HepG2 (cell line): ENCODE measurements at regions not wholly inside any gene's neighbourhood (a gene's known extent, or its start where the extent isn't known, plus 50 kb on each side); places are given as distances from the start of the nearest gene placed in this dataset.

Experiments
- ATAC-seq: fragments of 200-7000 bp; cut with Tn5 transposase; 3 replicates; pipeline ENCODE4 v1.9.1; 2020; ENCODE audit warnings: mild to moderate bottlenecking, moderate library complexity
- BruUV-seq: library from RNA; stranded (reverse); fragments of 400-500 nt; replicated peaks from 2 replicates; lab custom pipeline; 2021; lab: Mats Ljungman, UMichigan
- CTCF ChIA-PET: fragments of 300-600 bp; formaldehyde crosslinking; extraction: SDS; loops from one replicate; lab custom pipeline; 2021; ENCODE audit warnings: low total read pairs, inconsistent platforms, low intra/inter-chr PET ratio; lab: Yijun Ruan, JAX
- POLR2A ChIA-PET: fragments of 350-600 bp; sonication (Branson Sonifier 250); formaldehyde crosslinking; loops from one replicate; lab custom pipeline; 2020; ENCODE audit warnings: antibody characterized with exemption, inconsistent platforms; lab: Yijun Ruan, JAX
- DNase-seq: peaks from one replicate; pipeline ENCODE4 v3.0.0-alpha.2; 2015; ENCODE audit warnings: low spot score
- FAIRE-seq: peaks from 3 replicates; lab custom pipeline; 2011; peaks lifted over from hg19 to GRCh38; lab: Jason Lieb, UNC
- H2AFZ ChIP-seq: one replicate; pipeline ENCODE4 v1.6.1; 2011; ENCODE audit warnings: low read length, inconsistent platforms
- H3K27ac ChIP-seq: fragments of 300-600 bp; 3 replicates; pipeline ENCODE4 v1.8.0; 2011; ENCODE audit warnings: mixed run types, mild to moderate bottlenecking, mixed read lengths, low read length, inconsistent platforms; ENCODE audit not compliant: insufficient read depth; ENCODE audit errors: extremely low read length
- H3K27me3 ChIP-seq, 2 experiments: fragments of 200-600 bp in 1 of 2; 2 replicates in 1 of 2; 3 replicates in 1 of 2; pipeline versions ENCODE4 v1.6.0 to v1.8.0; 2011; ENCODE audit warnings: low read length in 2 of 2, mild to moderate bottlenecking in 2 of 2, moderate library complexity in 2 of 2, inconsistent platforms in 1 of 2; ENCODE audit not compliant: insufficient read depth in 2 of 2, control insufficient read depth in 1 of 2
- H3K36me3 ChIP-seq, 2 experiments: fragments of 200-600 bp in 1 of 2; replicated peaks in 1 of 2; 2 replicates in 1 of 2; 3 replicates in 1 of 2; pipeline versions ENCODE4 v1.5.1 to v1.8.0; 2011; ENCODE audit warnings: low read length in 2 of 2, inconsistent platforms in 1 of 2; ENCODE audit not compliant: insufficient read depth in 2 of 2, control insufficient read depth in 1 of 2
- H3K4me1 ChIP-seq: 2 replicates; pipeline ENCODE4 v1.5.1; 2012; ENCODE audit warnings: low read length, inconsistent platforms; ENCODE audit not compliant: insufficient read depth
- H3K4me2 ChIP-seq: 2 replicates; pipeline ENCODE4 v1.6.0; 2011; ENCODE audit warnings: low read depth, low read length, inconsistent platforms
- H3K4me3 ChIP-seq, 3 experiments: fragments of 200-600 bp in 1 of 3; sonication (generic), shearing (Covaris generic) in 1 of 3; replicated peaks in 1 of 3; 2 replicates each; pipeline ENCODE4 v1.5.1; 2011 to 2016; ENCODE audit warnings: low read length in 3 of 3, inconsistent platforms in 2 of 3, low read depth in 2 of 3, mild to moderate bottlenecking in 2 of 3, control low read depth in 1 of 3, mixed read lengths in 1 of 3; ENCODE audit not compliant: insufficient read depth in 1 of 3
- H3K79me2 ChIP-seq: one replicate; pipeline ENCODE4 v1.6.1; 2011; ENCODE audit warnings: low read length, inconsistent platforms; ENCODE audit not compliant: insufficient read depth
- H3K9ac ChIP-seq: 2 replicates; pipeline ENCODE4 v1.6.0; 2011; ENCODE audit warnings: mild to moderate bottlenecking, low read depth, low read length, inconsistent platforms; ENCODE audit not compliant: insufficient read depth
- H3K9me3 ChIP-seq: 2 replicates; pipeline ENCODE4 v1.5.1; 2012; ENCODE audit warnings: mild to moderate bottlenecking, low read length
- H4K20me1 ChIP-seq: 2 replicates; pipeline ENCODE4 v1.6.0; 2011; ENCODE audit warnings: inconsistent platforms, mild to moderate bottlenecking, low read length, moderate library complexity; ENCODE audit not compliant: insufficient read depth
- JUND ChIP-seq: sonication (generic); formaldehyde crosslinking; IDR thresholded peaks from 2 replicates; pipeline ENCODE4 v1.8.0; 2022; ENCODE audit warnings: mild to moderate bottlenecking, missing genetic modification reagents
- MED8 ChIP-seq: sonication (generic); formaldehyde crosslinking; IDR thresholded peaks from 2 replicates; pipeline ENCODE4 v1.8.1; 2023; ENCODE audit warnings: mild to moderate bottlenecking, missing genetic modification reagents; ENCODE audit not compliant: insufficient replicate concordance
- NFATC3 ChIP-seq: sonication (generic); formaldehyde crosslinking; IDR thresholded peaks from 2 replicates; pipeline ENCODE4 v1.5.1; 2020; ENCODE audit warnings: mild to moderate bottlenecking, missing genetic modification reagents
- NR2F1 ChIP-seq, 2 experiments: fragments of 450-650 bp in 1 of 2; formaldehyde crosslinking in 1 of 2; IDR thresholded peaks; 2 replicates each; pipeline versions ENCODE4 v1.5.0 to v1.6.1; 2016 to 2020; ENCODE audit warnings: mild to moderate bottlenecking in 1 of 2, missing compliant biosample characterization in 1 of 2, missing genetic modification reagents in 1 of 2, moderate library complexity in 1 of 2
- SAP130 ChIP-seq: IDR thresholded peaks from 2 replicates; pipeline ENCODE4 v1.6.1; 2016; ENCODE audit warnings: low read depth
- SIN3A ChIP-seq: IDR thresholded peaks from 2 replicates; pipeline ENCODE4 v1.6.1; 2011; ENCODE audit warnings: low read depth, mild to moderate bottlenecking, control low read depth, low read length, borderline replicate concordance
- SMARCE1 ChIP-seq: fragments of 450-650 bp; IDR thresholded peaks from 2 replicates; pipeline ENCODE4 v1.6.1; 2017; ENCODE audit warnings: borderline replicate concordance
- ZFP1 ChIP-seq: IDR thresholded peaks from 2 replicates; pipeline ENCODE4 v1.6.1; 2016
- ZNF652 ChIP-seq: IDR thresholded peaks from 2 replicates; pipeline ENCODE4 v1.6.1; 2016; ENCODE audit warnings: low read depth, borderline replicate concordance
- ZNF747 ChIP-seq: sonication (generic); formaldehyde crosslinking; IDR thresholded peaks from 2 replicates; pipeline ENCODE4 v1.8.1; 2023; ENCODE audit warnings: missing genetic modification reagents, mild to moderate bottlenecking, borderline replicate concordance
- ZNF766 ChIP-seq: sonication (generic); formaldehyde crosslinking; IDR thresholded peaks from 2 replicates; pipeline ENCODE4 v1.5.0; 2020; ENCODE audit warnings: missing genetic modification reagents, borderline replicate concordance
- WGBS: methylation state at CpG from one replicate; pipeline ENCODE4 v1.1.6; 2017; ENCODE audit warnings: low lambda C conversion rate; 5-methylcytosine and 5-hydroxymethylcytosine counted together
- in situ Hi-C: cut with HindIII; loops from 2 replicates; pipeline ENCODE4 v1.10.0; 2017; ENCODE audit warnings: low pct_unique_long_range_greater_than_20kb; ENCODE audit not compliant: extremely low pct_ligation_motif_present
- intact Hi-C: fragments of 100-400 bp; cut with micrococcal nuclease; formaldehyde crosslinking; loops from one replicate; pipeline ENCODE4 v1.10.0; 2022; ENCODE audit not compliant: unreplicated experiment
- TF ChIP-seq, protein P1 (sequence below): sonication (generic); formaldehyde crosslinking; IDR thresholded peaks from 2 replicates; pipeline ENCODE4 v1.4.0; 2020; ENCODE audit warnings: missing genetic modification reagents
- TF ChIP-seq, protein P2 (sequence below): IDR thresholded peaks from 2 replicates; pipeline ENCODE4 v1.6.1; 2016; ENCODE audit warnings: missing biosample characterization, missing genetic modification reagents, low read depth
- TF ChIP-seq, protein P3 (sequence below): sonication (generic); formaldehyde crosslinking; IDR thresholded peaks from 2 replicates; pipeline ENCODE4 v1.8.0; 2022; ENCODE audit warnings: mild to moderate bottlenecking, missing genetic modification reagents; ENCODE audit not compliant: insufficient replicate concordance
- TF ChIP-seq, protein P4 (sequence below): sonication (generic); formaldehyde crosslinking; IDR thresholded peaks from 2 replicates; pipeline ENCODE4 v1.5.1; 2020; ENCODE audit warnings: mild to moderate bottlenecking, missing genetic modification reagents, borderline replicate concordance

DNA sequence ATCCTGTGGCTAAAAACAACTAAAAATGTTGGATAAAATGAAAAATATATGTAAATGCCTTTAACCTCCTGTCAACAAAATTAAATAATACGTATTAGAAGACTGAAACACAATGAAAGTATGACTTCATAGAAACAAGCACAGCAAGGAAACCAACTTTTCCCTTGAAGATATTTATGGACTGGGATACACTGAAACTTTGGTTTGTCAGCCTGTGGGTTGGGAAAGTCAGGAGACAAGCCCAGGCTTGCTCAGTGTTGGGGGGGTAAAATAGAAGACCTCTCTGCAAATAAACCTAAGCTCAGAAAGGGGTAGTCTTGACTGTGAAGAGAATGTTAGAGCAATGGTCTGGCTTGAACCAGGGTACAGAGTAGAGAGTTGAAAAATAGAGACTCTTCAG lies 454.5 kb downstream of the FBXO15 start:
- intact Hi-C loops = no loop called here
- WGBS = 18% methylated on average over 1 of the region's 1 CpG
- ChIA-PET POLR2A (no interaction called here), CTCF (no interaction called here)
- no peak for ATAC-seq
- no TSS peak for BruUV-seq
- H3K4me1 ChIP-seq = no peaks in the 10 kb centered on the region
- H3K27ac ChIP-seq = no peak overlapping the region
- no peak for DNase-seq
- FAIRE-seq = no peak
- H2AFZ ChIP-seq = no peak overlapping the region
- H3K27me3 ChIP-seq = no peaks in the 10 kb centered on the region; a peak in 3 of 5 replicates
- no peaks in the 10 kb centered on the region for H3K79me2 ChIP-seq
- H3K9me3 ChIP-seq = no peaks in the 10 kb centered on the region
- H3K4me3 ChIP-seq = no peak overlapping the region
- no peaks in the 10 kb centered on the region for H4K20me1 ChIP-seq
- H3K36me3 ChIP-seq = no peaks in the 10 kb centered on the region
- in situ Hi-C loops = no loop called here
- no peak overlapping the region for H3K9ac ChIP-seq
- H3K4me2 ChIP-seq = no peak overlapping the region
- TF ChIP-seq, protein P1, sequence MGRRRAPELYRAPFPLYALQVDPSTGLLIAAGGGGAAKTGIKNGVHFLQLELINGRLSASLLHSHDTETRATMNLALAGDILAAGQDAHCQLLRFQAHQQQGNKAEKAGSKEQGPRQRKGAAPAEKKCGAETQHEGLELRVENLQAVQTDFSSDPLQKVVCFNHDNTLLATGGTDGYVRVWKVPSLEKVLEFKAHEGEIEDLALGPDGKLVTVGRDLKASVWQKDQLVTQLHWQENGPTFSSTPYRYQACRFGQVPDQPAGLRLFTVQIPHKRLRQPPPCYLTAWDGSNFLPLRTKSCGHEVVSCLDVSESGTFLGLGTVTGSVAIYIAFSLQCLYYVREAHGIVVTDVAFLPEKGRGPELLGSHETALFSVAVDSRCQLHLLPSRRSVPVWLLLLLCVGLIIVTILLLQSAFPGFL (CRISPR knock-in tag) = no peak
- TF ChIP-seq, protein P2, sequence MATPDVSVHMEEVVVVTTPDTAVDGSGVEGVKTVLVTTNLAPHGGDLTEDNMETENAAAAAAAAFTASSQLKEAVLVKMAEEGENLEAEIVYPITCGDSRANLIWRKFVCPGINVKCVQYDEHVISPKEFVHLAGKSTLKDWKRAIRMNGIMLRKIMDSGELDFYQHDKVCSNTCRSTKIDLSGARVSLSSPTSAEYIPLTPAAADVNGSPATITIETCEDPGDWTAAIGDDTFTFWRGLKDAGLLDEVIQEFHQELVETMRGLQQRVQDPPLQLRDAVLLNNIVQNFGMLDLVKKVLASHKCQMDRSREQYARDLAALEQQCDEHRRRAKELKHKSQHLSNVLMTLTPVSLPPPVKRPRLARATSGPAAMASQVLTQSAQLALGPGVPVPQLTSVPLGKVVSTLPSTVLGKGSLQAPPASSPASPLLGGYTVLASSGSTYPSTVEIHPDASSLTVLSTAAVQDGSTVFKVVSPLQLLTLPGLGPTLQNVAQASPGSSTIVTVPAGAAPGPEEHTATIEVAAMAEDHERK (CRISPR knock-in tag) = no peak
- TF ChIP-seq ZFP1 (no peak), NFATC3 (CRISPR knock-in tag) (no peak), ZNF747 (no peak), JUND (CRISPR knock-in tag) (no peak), NR2F1 (CRISPR knock-in tag; IDR thresholded peaks at IDR 0.05) (no peak), SAP130 (CRISPR knock-in tag) (no peak), SMARCE1 (no peak), SIN3A (no peak), ZNF652 (CRISPR knock-in tag) (no peak), ZNF766 (CRISPR knock-in tag) (no peak), MED8 (CRISPR knock-in tag) (no peak)
- TF ChIP-seq, protein P3, sequence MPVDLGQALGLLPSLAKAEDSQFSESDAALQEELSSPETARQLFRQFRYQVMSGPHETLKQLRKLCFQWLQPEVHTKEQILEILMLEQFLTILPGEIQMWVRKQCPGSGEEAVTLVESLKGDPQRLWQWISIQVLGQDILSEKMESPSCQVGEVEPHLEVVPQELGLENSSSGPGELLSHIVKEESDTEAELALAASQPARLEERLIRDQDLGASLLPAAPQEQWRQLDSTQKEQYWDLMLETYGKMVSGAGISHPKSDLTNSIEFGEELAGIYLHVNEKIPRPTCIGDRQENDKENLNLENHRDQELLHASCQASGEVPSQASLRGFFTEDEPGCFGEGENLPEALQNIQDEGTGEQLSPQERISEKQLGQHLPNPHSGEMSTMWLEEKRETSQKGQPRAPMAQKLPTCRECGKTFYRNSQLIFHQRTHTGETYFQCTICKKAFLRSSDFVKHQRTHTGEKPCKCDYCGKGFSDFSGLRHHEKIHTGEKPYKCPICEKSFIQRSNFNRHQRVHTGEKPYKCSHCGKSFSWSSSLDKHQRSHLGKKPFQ (CRISPR knock-in tag) = no peak
- TF ChIP-seq, protein P4, sequence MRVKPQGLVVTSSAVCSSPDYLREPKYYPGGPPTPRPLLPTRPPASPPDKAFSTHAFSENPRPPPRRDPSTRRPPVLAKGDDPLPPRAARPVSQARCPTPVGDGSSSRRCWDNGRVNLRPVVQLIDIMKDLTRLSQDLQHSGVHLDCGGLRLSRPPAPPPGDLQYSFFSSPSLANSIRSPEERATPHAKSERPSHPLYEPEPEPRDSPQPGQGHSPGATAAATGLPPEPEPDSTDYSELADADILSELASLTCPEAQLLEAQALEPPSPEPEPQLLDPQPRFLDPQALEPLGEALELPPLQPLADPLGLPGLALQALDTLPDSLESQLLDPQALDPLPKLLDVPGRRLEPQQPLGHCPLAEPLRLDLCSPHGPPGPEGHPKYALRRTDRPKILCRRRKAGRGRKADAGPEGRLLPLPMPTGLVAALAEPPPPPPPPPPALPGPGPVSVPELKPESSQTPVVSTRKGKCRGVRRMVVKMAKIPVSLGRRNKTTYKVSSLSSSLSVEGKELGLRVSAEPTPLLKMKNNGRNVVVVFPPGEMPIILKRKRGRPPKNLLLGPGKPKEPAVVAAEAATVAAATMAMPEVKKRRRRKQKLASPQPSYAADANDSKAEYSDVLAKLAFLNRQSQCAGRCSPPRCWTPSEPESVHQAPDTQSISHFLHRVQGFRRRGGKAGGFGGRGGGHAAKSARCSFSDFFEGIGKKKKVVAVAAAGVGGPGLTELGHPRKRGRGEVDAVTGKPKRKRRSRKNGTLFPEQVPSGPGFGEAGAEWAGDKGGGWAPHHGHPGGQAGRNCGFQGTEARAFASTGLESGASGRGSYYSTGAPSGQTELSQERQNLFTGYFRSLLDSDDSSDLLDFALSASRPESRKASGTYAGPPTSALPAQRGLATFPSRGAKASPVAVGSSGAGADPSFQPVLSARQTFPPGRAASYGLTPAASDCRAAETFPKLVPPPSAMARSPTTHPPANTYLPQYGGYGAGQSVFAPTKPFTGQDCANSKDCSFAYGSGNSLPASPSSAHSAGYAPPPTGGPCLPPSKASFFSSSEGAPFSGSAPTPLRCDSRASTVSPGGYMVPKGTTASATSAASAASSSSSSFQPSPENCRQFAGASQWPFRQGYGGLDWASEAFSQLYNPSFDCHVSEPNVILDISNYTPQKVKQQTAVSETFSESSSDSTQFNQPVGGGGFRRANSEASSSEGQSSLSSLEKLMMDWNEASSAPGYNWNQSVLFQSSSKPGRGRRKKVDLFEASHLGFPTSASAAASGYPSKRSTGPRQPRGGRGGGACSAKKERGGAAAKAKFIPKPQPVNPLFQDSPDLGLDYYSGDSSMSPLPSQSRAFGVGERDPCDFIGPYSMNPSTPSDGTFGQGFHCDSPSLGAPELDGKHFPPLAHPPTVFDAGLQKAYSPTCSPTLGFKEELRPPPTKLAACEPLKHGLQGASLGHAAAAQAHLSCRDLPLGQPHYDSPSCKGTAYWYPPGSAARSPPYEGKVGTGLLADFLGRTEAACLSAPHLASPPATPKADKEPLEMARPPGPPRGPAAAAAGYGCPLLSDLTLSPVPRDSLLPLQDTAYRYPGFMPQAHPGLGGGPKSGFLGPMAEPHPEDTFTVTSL (CRISPR knock-in tag) = no peak
